WTC11 (cell line): ENCODE measurements at regions not wholly inside any gene's neighbourhood (a gene's known extent, or its start where the extent isn't known, plus 50 kb on each side); places are given as distances from the start of the nearest gene placed in this dataset.

Source experiments
- ATAC-seq: fragments of 200-7000 bp; cut with Tn5 transposase; 2 replicates; pipeline ENCODE4 v1.10.0; 2021; ENCODE audit warnings: mild to moderate bottlenecking, moderate library complexity
- CTCF ChIA-PET: fragments of 300-600 bp; sonication (Branson Sonifier 250); formaldehyde crosslinking; loops from one replicate; lab custom pipeline; 2021; ENCODE audit warnings: antibody characterized with exemption; lab: Charles Lee
- POLR2A ChIA-PET: fragments of 350-600 bp; sonication (Branson Sonifier 250); formaldehyde crosslinking; loops from one replicate; lab custom pipeline; 2021; ENCODE audit warnings: antibody characterized with exemption; lab: Charles Lee
- DNase-seq: peaks from one replicate; pipeline ENCODE4 v3.0.0; 2021; ENCODE audit warnings: low spot score
- H3K27ac Mint-ChIP-seq: 2 replicates; pipeline ENCODE4 v1.8.0; 2021; ENCODE audit warnings: mixed read lengths
- H3K27me3 Mint-ChIP-seq: 2 replicates; pipeline ENCODE4 v1.8.0; 2021; ENCODE audit warnings: low read depth, mild to moderate bottlenecking, moderate library complexity, mixed read lengths
- H3K36me3 Mint-ChIP-seq: 2 replicates; pipeline ENCODE4 v1.8.0; 2021; ENCODE audit warnings: mixed read lengths
- H3K4me1 Mint-ChIP-seq: 2 replicates; pipeline ENCODE4 v1.8.0; 2022; ENCODE audit warnings: mixed read lengths
- H3K4me3 Mint-ChIP-seq: 2 replicates; pipeline ENCODE4 v1.8.0; 2021; ENCODE audit warnings: mild to moderate bottlenecking, moderate library complexity, mixed read lengths
- H3K9me3 Mint-ChIP-seq: 2 replicates; pipeline ENCODE4 v1.8.0; 2021; ENCODE audit warnings: mixed read lengths
- ETV6 ChIP-seq: sonication (generic); formaldehyde crosslinking; IDR thresholded peaks from 2 replicates; pipeline ENCODE4 v1.8.1; 2022; ENCODE audit warnings: mild to moderate bottlenecking, missing genetic modification reagents
- GABPB1 ChIP-seq: sonication (generic); formaldehyde crosslinking; IDR thresholded peaks from 2 replicates; pipeline ENCODE4 v1.8.1; 2023; ENCODE audit warnings: mild to moderate bottlenecking, missing genetic modification reagents
- NFYB ChIP-seq: sonication (generic); formaldehyde crosslinking; conservative IDR thresholded peaks from 2 replicates; pipeline ENCODE4 v1.8.0; 2022; ENCODE audit warnings: low read depth, missing genetic modification reagents
- NR1H2 ChIP-seq: sonication (generic); formaldehyde crosslinking; IDR thresholded peaks from 2 replicates; pipeline ENCODE4 v1.9.0; 2021; ENCODE audit warnings: mild to moderate bottlenecking, moderate library complexity, missing genetic modification reagents
- TP53 ChIP-seq: sonication (generic); formaldehyde crosslinking; IDR thresholded peaks from 2 replicates; pipeline ENCODE4 v1.8.1; 2023; ENCODE audit warnings: mild to moderate bottlenecking, missing genetic modification reagents
- TF ChIP-seq, protein P1 (sequence below): sonication (generic); formaldehyde crosslinking; IDR thresholded peaks from 2 replicates; pipeline ENCODE4 v1.8.0; 2023; ENCODE audit warnings: mild to moderate bottlenecking, missing genetic modification reagents
- TF ChIP-seq, protein P2 (sequence below): sonication (generic); formaldehyde crosslinking; IDR thresholded peaks from 2 replicates; pipeline ENCODE4 v1.8.1; 2023; ENCODE audit warnings: mild to moderate bottlenecking, missing genetic modification reagents, borderline replicate concordance
- TF ChIP-seq, protein P3 (sequence below): sonication (generic); formaldehyde crosslinking; IDR thresholded peaks from 2 replicates; pipeline ENCODE4 v1.8.0; 2023; ENCODE audit warnings: missing genetic modification reagents, mild to moderate bottlenecking, borderline replicate concordance

DNA sequence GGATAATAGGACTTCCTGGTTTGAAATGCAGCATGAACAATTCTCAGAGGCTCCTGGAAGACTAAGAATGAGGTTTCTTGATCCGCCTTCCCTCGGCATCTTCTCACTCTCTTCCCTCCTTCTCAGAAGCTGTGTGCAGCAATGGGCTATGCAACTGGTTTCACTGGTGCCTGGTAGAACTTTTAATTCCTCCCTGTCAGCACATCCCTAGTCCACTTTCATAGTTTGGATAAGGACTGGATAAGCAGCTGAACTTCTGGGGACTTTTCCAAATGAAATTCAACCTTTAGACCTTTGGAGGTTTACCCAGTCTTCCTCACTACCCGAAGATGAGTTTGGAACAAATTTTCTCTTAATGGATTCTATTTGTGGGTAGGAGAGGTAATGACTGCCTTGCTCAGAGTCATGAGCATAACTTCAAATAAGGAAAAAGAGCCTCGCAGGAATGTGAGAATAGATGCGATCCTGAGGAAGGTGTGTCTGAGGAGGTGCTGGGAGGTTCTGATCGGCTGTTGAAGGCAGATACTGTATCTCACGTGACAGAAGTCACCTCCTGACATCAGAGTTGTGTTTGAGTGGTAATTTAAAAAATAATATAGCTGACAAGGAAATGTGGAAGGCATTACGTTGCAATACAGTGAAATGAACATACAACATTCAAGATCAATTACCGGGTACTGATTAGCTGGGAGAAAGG lies 56.0 kb upstream of the HAND2 start (continued):
- TF ChIP-seq NR1H2 (CRISPR knock-in tag): no peak
- TF ChIP-seq, protein P1, sequence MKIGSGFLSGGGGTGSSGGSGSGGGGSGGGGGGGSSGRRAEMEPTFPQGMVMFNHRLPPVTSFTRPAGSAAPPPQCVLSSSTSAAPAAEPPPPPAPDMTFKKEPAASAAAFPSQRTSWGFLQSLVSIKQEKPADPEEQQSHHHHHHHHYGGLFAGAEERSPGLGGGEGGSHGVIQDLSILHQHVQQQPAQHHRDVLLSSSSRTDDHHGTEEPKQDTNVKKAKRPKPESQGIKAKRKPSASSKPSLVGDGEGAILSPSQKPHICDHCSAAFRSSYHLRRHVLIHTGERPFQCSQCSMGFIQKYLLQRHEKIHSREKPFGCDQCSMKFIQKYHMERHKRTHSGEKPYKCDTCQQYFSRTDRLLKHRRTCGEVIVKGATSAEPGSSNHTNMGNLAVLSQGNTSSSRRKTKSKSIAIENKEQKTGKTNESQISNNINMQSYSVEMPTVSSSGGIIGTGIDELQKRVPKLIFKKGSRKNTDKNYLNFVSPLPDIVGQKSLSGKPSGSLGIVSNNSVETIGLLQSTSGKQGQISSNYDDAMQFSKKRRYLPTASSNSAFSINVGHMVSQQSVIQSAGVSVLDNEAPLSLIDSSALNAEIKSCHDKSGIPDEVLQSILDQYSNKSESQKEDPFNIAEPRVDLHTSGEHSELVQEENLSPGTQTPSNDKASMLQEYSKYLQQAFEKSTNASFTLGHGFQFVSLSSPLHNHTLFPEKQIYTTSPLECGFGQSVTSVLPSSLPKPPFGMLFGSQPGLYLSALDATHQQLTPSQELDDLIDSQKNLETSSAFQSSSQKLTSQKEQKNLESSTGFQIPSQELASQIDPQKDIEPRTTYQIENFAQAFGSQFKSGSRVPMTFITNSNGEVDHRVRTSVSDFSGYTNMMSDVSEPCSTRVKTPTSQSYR (CRISPR knock-in tag): no peak
- TF ChIP-seq, protein P2, sequence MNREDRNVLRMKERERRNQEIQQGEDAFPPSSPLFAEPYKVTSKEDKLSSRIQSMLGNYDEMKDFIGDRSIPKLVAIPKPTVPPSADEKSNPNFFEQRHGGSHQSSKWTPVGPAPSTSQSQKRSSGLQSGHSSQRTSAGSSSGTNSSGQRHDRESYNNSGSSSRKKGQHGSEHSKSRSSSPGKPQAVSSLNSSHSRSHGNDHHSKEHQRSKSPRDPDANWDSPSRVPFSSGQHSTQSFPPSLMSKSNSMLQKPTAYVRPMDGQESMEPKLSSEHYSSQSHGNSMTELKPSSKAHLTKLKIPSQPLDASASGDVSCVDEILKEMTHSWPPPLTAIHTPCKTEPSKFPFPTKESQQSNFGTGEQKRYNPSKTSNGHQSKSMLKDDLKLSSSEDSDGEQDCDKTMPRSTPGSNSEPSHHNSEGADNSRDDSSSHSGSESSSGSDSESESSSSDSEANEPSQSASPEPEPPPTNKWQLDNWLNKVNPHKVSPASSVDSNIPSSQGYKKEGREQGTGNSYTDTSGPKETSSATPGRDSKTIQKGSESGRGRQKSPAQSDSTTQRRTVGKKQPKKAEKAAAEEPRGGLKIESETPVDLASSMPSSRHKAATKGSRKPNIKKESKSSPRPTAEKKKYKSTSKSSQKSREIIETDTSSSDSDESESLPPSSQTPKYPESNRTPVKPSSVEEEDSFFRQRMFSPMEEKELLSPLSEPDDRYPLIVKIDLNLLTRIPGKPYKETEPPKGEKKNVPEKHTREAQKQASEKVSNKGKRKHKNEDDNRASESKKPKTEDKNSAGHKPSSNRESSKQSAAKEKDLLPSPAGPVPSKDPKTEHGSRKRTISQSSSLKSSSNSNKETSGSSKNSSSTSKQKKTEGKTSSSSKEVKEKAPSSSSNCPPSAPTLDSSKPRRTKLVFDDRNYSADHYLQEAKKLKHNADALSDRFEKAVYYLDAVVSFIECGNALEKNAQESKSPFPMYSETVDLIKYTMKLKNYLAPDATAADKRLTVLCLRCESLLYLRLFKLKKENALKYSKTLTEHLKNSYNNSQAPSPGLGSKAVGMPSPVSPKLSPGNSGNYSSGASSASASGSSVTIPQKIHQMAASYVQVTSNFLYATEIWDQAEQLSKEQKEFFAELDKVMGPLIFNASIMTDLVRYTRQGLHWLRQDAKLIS: no peak
- TF ChIP-seq GABPB1 (CRISPR knock-in tag): no peak
- TF ChIP-seq, all 79 proteins: peak for 0

DNA sequence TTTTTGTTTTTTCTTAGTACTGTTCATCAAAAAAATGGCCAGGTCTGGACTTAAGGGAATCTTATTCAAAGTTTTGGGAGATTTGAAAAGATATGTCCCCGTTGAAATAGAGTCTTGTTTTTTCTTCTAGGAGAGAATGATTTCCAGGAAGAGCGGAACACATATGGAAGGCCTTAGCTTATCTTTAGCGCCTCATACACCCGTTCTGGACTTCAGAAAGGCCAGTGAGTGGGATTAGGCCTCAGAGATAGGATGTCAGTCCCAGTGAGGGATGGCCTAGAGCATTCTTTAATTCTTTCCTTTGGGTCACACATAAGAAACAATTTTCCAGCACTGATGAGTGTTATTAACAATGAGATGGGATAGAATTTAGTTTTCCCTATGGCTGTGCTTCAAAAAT lies 54.5 kb upstream of the HAND2 start:
- Mint-ChIP-seq H3K36me3 (no peaks in the 10 kb centered on the region), H3K4me1 (no peaks in the 10 kb centered on the region), H3K27ac (no peak overlapping the region), H3K27me3 (no peaks in the 10 kb centered on the region; the same call in 1 of the 2 replicates), H3K9me3 (no peaks in the 10 kb centered on the region), H3K4me3 (no peak overlapping the region)
- ChIA-PET POLR2A (no interaction called here), CTCF (no interaction called here)
- ATAC-seq (no peak), DNase-seq (no peak)
- TF ChIP-seq ETV6 (no peak), NFYB (CRISPR knock-in tag) (no peak), TP53 (CRISPR knock-in tag) (no peak)
- TF ChIP-seq, protein P3, sequence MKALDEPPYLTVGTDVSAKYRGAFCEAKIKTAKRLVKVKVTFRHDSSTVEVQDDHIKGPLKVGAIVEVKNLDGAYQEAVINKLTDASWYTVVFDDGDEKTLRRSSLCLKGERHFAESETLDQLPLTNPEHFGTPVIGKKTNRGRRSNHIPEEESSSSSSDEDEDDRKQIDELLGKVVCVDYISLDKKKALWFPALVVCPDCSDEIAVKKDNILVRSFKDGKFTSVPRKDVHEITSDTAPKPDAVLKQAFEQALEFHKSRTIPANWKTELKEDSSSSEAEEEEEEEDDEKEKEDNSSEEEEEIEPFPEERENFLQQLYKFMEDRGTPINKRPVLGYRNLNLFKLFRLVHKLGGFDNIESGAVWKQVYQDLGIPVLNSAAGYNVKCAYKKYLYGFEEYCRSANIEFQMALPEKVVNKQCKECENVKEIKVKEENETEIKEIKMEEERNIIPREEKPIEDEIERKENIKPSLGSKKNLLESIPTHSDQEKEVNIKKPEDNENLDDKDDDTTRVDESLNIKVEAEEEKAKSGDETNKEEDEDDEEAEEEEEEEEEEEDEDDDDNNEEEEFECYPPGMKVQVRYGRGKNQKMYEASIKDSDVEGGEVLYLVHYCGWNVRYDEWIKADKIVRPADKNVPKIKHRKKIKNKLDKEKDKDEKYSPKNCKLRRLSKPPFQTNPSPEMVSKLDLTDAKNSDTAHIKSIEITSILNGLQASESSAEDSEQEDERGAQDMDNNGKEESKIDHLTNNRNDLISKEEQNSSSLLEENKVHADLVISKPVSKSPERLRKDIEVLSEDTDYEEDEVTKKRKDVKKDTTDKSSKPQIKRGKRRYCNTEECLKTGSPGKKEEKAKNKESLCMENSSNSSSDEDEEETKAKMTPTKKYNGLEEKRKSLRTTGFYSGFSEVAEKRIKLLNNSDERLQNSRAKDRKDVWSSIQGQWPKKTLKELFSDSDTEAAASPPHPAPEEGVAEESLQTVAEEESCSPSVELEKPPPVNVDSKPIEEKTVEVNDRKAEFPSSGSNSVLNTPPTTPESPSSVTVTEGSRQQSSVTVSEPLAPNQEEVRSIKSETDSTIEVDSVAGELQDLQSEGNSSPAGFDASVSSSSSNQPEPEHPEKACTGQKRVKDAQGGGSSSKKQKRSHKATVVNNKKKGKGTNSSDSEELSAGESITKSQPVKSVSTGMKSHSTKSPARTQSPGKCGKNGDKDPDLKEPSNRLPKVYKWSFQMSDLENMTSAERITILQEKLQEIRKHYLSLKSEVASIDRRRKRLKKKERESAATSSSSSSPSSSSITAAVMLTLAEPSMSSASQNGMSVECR (CRISPR knock-in tag): no peak
